DND-41 (cell line): ENCODE measurements at regions not wholly inside any gene's neighbourhood (a gene's known extent, or its start where the extent isn't known, plus 50 kb on each side); places are given as distances from the start of the nearest gene placed in this dataset.

Experiments used
- ATAC-seq: fragments of 200-7000 bp; cut with Tn5 transposase; 3 replicates; pipeline ENCODE4 v1.9.1; 2021; ENCODE audit warnings: low read depth; ENCODE audit not compliant: insufficient read depth
- DNase-seq: peaks from one replicate; pipeline ENCODE4 v3.0.0-alpha.2; 2020
- H2AFZ ChIP-seq: 2 replicates; pipeline ENCODE4 v1.6.0; 2012; ENCODE audit warnings: low read depth, low read length
- H3K27ac ChIP-seq: 2 replicates; pipeline ENCODE4 v1.5.1; 2012; ENCODE audit warnings: low read length, inconsistent platforms
- H3K27me3 ChIP-seq: fragments of 200-600 bp; sonication (generic); 2 replicates; pipeline ENCODE4 v1.6.0; 2012; ENCODE audit warnings: low read length, mild to moderate bottlenecking, inconsistent platforms; ENCODE audit not compliant: insufficient read depth, poor library complexity
- H3K36me3 ChIP-seq: 2 replicates; pipeline ENCODE4 v1.5.1; 2012; ENCODE audit warnings: low read length, inconsistent platforms; ENCODE audit not compliant: insufficient read depth
- H3K4me1 ChIP-seq: 2 replicates; pipeline ENCODE4 v1.5.1; 2012; ENCODE audit warnings: mild to moderate bottlenecking, low read length; ENCODE audit not compliant: insufficient read depth
- H3K4me2 ChIP-seq: 2 replicates; pipeline ENCODE4 v1.6.0; 2012; ENCODE audit warnings: mild to moderate bottlenecking, moderate library complexity, low read length, inconsistent platforms; ENCODE audit not compliant: insufficient read depth
- H3K4me3 ChIP-seq, 2 experiments: fragments of 200-600 bp in 1 of 2; shearing (Covaris generic) in 1 of 2; 2 replicates each; pipeline ENCODE4 v1.5.1; 2012 to 2016; ENCODE audit warnings: inconsistent platforms in 2 of 2, low read length in 2 of 2, mild to moderate bottlenecking in 2 of 2, low read depth in 1 of 2, moderate library complexity in 1 of 2
- H3K79me2 ChIP-seq: 2 replicates; pipeline ENCODE4 v1.6.0; 2012; ENCODE audit warnings: low read length, inconsistent platforms; ENCODE audit not compliant: insufficient read depth
- H3K9ac ChIP-seq: 2 replicates; pipeline ENCODE4 v1.6.0; 2012; ENCODE audit warnings: low read depth, mild to moderate bottlenecking, inconsistent platforms, low read length, moderate library complexity
- H3K9me3 ChIP-seq: 2 replicates; pipeline ENCODE4 v1.5.1; 2012; ENCODE audit warnings: low read length, moderate library complexity, mild to moderate bottlenecking, inconsistent platforms; ENCODE audit not compliant: insufficient read depth, severe bottlenecking
- H4K20me1 ChIP-seq: 2 replicates; pipeline ENCODE4 v1.6.0; 2012; ENCODE audit warnings: low read length; ENCODE audit not compliant: insufficient read depth
- CTCF ChIP-seq: IDR thresholded peaks from 2 replicates; pipeline ENCODE4 v1.5.1; 2012; ENCODE audit warnings: borderline replicate concordance, low read length, moderate library complexity, mild to moderate bottlenecking; ENCODE audit not compliant: poor library complexity, severe bottlenecking; ENCODE audit errors: extremely low read depth
- EZH2 ChIP-seq: IDR thresholded peaks from 3 replicates; pipeline ENCODE4 v1.6.1; 2012; ENCODE audit warnings: borderline replicate concordance, low read depth, mild to moderate bottlenecking, moderate library complexity, low read length, inconsistent platforms; ENCODE audit not compliant: severe bottlenecking

DNA sequence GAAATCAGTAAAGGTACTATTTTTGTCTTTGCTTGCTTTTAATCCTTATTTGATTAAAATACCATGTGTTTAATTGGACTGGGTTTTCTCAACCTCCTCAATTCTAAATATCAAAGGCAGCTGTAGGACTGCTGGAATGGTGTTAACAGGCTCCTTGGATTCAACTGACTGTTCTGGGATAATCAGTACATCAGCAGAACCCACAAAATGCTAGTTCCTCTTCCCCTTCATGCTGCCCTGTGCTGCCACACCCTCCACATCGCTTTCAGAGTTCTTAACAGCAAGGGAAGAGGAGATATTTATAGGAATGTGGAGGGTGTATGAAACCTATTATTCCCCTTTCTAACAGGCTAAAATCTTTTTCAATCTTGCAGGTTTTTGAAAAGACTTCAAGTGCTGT is 82.4 kb downstream of the KCTD12 start:
- ATAC-seq (no peak), DNase-seq (no peak)
- no peak for TF ChIP-seq EZH2
- TF ChIP-seq CTCF, result no peak
- Histone ChIP-seq H3K4me3 (no peak overlapping the region), H3K36me3 (no peaks in the 10 kb centered on the region), H3K27ac (no peak overlapping the region), H3K27me3 (no peaks in the 10 kb centered on the region), H2AFZ (no peak overlapping the region), H3K9me3 (no peaks in the 10 kb centered on the region), H3K4me1 (no peaks in the 10 kb centered on the region), H3K4me2 (no peak overlapping the region), H3K79me2 (no peaks in the 10 kb centered on the region), H3K9ac (no peak overlapping the region), H4K20me1 (no peaks in the 10 kb centered on the region)

GRCh38 chr13:76800943-76801342 is 85.3 kb downstream of the KCTD12 start:
- Histone ChIP-seq H3K27ac (no peak overlapping the region), H3K4me1 (no peaks in the 10 kb centered on the region), H3K79me2 (no peaks in the 10 kb centered on the region), H3K36me3 (no peaks in the 10 kb centered on the region), H3K4me2 (no peak overlapping the region), H3K9ac (no peak overlapping the region), H3K27me3 (no peaks in the 10 kb centered on the region), H2AFZ (no peak overlapping the region), H4K20me1 (no peaks in the 10 kb centered on the region), H3K4me3 (no peak overlapping the region), H3K9me3 (no peaks in the 10 kb centered on the region)
- DNase-seq (no peak), ATAC-seq (no peak)
- TF ChIP-seq CTCF (no peak), EZH2 (no peak)

DNA sequence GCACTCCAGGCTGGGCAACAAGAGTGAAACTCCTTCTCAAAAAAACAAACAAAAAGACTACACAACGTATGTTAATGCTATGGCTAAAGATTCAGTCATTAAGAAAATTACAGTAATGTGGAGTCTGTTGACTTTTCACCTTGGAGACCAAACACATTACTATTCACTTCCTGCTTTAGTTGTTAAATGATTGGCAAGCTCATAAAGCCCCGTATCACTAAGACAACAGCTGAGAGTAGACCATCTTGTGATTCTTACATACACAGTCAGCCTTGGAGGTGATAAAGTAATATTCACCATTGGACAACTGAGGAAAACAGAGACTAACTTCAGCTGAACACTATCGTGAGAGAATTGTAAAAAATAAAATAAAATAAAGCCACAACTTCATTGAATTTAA is 86.5 kb downstream of the KCTD12 start:
- DNase-seq, result no peak

More for the DNA sequence above, 86.5 kb downstream of the KCTD12 start:
- H3K4me2 ChIP-seq, result no peak overlapping the region
- H3K4me3 ChIP-seq, result no peak overlapping the region
- H3K36me3 ChIP-seq, result no peaks in the 10 kb centered on the region
- no peak overlapping the region for H3K27ac ChIP-seq
- no peaks in the 10 kb centered on the region for H3K79me2 ChIP-seq
- no peaks in the 10 kb centered on the region for H3K9me3 ChIP-seq
- TF ChIP-seq CTCF (no peak), EZH2 (no peak)
- no peaks in the 10 kb centered on the region for H4K20me1 ChIP-seq
- peaks cover 3% of the 10 kb centered on the region for H3K27me3 ChIP-seq
- H3K4me1 ChIP-seq, result no peaks in the 10 kb centered on the region
- H2AFZ ChIP-seq, result no peak overlapping the region
- no peak for ATAC-seq
- H3K9ac ChIP-seq, result no peak overlapping the region
